ENCODE measurements at regions not wholly inside any gene's neighbourhood (a gene's known extent, or its start where the extent isn't known, plus 50 kb on each side); places are given as distances from the start of the nearest gene placed in this dataset.
"Not testable (repeated sequence)": the region's sequence is repeated elsewhere in the genome, so short reads cannot be mapped to it uniquely, and the experiment has no call there.

DNA sequence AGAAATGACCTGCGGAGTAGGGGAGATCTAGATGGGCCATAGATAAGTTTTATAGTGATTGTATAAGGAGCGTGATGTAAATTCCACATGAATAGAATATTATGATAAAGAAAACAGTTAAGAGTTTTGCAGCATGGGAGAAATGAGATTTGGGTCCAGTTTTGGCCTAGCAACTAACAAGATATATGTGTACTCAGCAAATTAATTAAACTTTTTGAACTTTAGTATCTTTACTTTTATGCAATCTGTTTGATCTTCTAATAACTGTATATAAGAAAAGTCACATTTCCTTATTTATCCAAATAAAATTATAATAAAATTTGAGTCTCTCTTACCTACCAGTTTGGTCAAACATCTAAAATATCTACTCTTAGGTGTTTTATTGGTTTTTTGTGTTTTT is 1011.8 kb upstream of the NCAM2 start:
- DNase-seq: no peak

DNA sequence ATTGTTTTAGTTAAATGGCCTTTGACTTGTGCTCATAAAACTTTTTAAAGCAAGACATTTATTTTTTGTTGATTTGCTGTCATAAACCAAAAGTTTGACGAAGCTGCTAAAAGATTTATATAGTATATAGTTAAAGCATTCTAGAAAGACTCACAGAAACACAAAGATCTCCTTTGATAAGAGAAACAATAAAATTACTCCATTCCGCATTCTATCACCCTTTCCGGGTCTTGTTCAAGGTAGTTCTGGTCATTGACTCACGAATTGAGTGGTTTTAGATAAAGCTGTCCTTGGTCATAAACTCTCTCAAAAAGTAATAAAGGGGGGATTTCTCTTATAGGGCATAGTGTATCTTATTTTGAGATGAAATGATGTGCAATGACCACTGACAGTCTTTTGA is 1010.5 kb upstream of the NCAM2 start:
- DNase-seq: no peak

DNA sequence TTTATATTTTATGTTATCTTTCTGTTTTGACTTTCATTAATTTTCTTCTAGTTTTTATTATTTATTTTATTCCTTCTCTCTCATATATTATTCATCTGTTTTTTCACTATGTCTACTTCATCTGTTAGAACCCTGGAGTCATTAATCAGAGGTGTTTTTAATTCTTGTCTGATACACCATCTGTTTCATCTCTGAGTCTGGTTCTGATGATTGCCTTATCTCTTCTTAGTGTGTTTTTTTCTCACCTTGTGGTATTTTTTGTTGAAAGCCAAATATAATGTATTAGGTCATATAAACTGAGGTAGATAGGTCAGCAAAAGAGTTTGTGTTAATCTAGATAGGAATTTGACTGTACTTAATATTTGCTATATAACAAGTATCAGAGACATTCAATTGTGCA is 1005.7 kb upstream of the NCAM2 start:
- DNase-seq: no peak

DNA sequence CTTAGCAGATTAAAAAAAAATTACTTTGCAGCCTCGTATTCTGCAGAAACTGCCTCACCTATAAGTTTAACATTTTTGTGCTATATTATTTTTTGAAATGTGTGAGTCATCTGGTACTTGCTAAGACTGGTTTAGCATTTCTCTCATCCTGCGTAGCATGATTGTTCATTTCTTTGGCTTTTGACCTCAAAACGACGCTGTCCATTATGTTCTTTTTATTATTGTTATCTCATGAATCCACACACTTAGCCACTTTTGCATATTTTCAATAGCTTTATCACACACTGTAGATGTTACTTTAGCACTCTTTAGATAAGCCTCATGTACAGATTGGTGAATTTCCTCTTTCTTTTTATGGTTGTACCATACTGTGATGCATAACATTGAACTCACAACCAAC is 1004.9 kb upstream of the NCAM2 start:
- no peak for DNase-seq

DNA sequence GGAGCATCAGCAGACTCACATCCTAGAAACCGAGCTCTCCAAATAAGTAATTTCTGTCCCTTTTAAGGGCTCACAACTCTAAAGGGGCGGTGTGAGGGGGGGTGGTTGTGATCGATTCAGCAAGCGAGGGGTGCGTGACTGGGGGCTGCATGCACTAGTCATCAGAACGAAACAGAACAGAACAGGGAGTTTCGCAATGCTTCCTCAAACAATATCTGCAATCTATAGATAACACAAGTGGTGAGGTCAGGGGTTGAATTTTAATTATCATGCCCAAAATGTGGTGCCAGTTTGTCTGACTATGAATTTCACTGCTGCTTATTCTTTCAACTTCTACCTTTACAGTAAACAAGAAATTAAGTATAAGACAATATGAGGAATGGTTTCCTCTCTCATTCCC is 1003.0 kb upstream of the NCAM2 start:
- no peak for DNase-seq

DNA sequence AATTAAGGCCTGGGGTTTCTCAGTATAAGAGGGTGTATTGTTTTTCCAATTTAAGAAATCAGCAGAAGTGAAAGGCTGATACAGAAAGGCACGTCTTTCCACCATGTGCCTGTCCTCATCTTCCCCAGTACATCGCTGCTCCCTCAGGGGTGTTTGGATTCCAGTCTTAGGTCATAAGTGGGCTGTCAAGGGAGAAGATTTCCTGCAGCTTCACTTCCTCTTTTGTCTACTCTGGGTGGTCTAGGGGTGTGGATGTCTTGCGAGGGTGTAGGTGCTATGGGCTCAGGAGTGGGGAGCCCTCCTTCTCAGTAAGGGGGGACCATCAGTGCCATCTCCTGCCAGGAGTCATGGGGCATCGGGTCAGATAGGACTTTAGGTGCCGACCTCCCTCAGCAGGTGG is 999.8 kb upstream of the NCAM2 start:
- no peak for DNase-seq

DNA sequence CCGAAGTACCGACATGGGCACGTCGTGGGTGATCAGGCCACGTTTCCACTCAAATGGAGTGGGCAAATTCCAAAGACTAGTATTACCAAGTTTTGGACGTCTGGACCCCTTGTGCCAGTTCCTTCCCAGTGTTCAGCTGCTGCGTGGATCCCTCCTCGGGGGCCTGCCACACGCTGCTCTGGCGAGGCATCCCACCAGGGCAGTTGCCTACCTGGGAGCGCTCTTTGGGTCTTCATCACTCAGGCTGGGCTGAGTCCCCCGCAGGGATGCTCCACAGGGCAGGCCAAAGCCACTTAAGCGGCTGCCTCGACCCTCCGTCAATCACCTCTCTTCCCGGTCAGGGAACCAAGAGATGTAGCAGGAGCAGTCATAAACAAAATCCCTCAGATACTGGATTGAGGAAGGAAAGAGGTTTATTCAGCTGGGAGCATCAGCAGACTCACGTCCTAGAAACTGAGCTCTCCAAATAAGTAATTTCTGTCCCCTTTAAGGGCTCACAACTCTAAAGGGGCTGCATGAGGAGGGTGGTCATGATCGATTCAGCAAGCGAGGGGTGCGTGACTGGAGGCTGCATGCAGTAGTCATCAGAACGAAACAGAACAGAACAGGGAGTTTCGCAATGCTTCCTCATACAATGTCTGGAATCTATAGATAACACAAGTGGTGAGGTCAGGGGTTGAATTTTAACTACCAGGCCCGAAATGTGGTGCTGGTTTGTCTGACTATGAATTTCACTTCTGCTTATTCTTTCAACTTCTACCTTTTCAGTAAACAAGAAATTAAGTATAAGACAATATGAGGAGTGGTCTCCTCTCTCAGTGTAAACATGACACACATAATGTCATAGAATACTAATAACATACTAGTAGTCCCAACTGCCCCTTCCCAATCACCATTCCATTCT is 998.6 kb upstream of the NCAM2 start:
- DNase-seq: no peak

DNA sequence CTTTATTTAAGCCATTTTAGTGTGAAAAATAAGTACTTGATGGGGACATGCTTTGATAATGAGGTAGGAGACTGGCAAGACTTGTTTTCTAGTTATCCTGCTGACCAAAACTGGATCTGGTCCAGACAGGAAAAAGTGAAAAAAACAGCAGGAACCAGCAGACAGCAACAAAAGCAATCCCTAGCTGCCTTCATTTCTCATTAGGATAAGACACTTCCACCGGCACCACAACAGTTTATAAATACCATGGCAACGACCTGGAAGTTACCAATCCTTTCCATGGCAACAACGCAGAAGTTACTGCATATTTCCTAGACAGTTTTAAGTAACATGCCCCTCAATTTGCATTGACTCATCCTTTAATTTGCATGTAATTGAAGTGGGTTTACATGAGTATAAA is 993.8 kb upstream of the NCAM2 start:
- peak; percentile 8 to 12 for DNase-seq

DNA sequence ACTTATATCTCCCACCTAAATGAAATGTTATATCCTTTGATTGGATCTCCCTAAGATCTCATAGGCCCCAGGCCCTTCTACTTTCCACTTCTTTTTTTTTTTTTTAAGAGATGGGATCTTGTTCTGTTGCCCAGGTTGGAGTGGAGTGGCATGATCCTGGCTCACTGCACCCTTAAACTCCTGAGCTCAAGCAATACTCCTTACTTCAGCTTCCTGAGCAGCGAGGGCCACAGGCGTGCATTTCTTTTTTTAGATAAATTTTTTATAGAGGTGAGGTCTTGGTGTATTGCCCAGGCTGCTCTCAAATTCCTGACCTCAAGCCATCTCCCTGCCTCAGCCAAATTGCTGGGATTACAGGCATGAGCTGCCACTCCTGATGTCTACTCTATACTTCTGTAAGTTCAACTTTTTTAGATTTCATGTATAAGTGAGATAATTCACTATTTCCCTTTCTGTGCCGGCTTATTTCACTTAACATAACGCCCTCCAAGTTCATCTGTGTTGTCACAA is 987.5 kb upstream of the NCAM2 start:
- DNase-seq: no peak

DNA sequence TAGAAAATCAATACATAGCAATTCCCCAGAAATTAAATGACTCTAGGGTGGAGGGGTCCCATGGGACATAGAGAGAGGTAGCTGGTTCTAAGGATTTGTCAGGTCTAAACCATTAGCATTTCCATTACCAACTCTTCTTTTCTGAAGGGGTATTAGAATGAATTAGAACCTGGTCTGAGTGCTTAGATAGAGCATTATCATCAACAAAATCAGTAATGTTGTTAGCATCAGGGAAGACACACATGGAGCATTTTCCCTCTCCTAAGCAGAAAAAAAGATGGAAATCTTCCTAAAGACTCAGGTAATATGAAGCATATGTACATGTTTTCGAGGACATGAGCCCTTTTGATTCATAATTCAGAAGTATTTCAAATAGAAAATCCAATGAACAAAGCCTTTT is 984.4 kb upstream of the NCAM2 start:
- DNase-seq: no peak

DNA sequence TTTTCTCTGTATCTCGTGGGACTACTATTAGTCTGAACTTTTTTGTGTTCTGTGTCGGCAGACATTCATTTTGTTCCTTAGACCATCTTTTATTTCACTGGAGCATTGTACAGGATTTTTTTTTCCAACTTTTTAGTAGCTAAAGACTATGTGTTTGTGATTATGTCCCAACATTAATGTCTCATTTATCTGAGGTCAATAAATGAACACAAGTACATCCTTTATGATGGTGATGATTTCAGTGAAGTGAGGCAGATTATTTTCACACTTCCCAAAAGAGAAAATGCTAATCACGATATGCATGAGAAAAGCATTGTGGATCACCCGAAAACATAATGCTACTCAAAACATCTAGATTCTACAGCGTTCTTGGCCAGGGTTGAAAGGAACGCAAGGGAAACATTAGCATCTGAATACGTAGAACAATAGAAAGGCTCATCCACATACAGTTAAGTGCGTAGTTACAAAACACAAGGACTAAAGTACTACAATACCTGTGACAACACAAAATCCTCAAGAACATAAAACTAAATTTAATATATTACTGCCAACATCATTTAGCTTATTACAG is 981.7 kb upstream of the NCAM2 start:
- DNase-seq: no peak

DNA sequence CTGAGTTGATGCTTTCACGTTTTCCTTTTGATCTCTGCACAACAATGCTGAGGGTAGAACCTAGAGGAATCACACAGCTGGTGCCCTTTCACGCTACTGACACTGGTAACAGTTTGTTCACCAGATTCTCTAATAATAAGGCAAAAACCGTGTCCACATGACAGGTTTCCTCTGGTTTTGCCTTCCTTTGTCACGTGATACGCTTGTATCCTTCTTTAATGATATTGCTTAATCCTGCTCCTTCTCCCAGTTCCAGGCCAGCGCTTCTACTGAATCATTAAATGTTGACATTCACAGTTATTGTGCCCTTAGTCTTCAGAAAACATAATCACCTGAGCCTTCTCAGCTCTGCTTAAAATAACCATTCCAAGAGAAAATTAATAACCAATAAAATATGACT is 978.2 kb upstream of the NCAM2 start:
- DNase-seq: no peak

DNA sequence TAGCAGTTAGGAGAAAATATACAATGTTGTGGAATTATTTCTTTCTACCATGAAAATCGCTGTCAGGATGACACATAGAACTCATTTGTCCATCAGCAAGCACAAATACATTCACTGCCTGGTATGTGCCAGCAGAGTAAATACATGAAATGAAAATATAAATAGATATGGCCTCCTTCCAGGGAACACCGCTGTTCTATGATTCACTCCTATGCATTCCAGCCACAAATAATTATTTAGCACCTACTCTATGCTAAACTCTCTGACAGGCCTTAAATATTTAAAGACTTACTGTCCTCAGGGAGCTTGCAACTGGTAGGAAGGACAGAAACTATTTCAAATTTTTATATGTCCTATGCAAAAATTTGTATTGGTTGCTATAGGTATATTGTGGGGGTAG is 975.0 kb upstream of the NCAM2 start:
- no peak for DNase-seq

DNA sequence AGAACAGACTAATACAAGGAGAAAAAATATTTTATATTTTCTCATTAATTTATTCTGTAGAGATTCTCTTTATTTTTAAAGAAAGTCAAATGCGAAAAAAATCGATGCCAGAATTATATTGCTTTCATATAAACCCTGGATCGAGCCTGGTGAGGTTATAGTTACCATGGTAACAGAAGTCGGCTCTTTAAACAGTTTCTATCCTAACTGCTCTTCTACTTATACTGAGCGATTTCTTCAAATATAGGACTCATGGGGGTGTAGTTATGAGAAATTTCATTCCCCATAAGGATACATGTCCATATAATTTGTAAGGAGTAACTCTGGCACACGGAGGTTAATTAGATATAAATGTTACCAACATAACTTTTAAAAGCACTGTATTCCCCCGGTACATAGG is 973.5 kb upstream of the NCAM2 start:
- DNase-seq: no peak

DNA sequence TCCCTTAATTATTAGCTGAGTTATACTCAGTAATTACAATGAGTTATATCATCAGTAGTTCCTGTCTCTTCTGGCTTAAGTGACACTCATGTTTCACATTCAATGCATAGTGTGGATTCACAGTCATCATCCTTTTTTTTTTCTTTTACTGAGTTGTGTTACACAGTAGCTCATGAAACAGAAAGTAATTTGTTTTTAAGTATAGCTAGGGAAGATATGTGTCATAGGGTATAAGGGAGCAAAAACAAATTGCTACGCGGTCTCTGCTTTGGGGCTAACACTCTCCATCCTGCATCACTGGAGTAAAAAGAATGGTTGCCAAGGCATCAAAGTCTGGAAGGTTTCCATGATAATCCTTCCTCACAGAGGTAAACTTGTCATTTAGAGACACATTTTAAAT is 971.7 kb upstream of the NCAM2 start:
- no peak for DNase-seq

DNA sequence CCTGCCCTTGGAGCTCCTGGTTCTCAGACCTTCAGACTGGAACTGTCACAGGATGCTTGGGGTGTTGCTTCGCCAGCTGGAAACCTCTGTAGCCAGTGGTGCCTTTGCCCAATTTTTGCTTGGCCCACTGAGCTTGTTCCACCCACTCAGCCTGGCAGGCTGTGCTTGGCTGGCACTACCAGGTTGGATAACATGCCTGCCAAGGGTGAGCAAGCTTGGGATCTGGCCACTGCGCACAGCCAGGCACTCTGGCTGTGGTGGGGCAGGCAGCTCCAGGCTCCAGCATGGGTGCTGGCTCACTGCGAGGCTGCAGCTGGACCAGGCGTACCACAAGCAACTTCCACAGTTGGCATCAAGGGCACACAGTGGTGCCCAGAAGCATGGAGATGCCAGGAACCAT is 967.8 kb upstream of the NCAM2 start:
- DNase-seq: no peak

DNA sequence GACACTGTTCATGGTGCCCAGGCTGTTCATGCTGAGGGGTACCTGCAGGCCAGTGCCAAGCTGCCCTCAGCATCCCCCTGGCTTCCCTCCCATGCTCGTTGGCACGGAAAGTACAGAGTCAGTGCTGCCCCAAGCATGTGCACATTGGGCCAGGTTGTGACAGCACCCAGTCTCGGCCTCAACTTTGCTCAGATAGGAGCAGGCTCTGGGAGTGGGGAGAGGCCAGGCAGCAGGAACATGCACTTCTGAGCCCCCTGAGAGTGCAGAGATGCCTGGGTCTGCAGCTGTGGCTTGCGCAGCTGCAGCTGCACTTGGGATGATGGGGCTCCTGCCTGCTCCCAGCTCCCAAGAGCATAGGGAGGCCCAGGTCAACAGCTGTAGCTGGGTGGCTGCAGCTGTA is 966.4 kb upstream of the NCAM2 start:
- DNase-seq: no peak

DNA sequence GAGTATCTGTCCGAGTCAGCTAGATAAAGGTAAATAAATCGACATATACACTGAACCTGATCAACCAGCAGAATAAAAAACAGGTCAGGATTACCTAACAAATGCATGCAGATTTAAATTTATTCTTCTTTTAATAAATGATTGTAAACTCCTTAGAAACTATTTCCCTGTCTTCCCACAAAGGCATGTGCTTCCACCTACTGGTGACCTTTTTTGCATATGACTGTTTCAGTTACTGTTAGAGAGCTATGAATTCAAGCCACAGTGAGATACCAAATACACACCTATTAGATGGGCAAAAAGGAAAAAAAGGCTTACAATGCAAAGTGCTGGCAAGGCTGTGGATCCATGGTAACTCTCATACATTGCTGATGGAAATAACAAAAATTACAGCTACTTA is 957.4 kb upstream of the NCAM2 start:
- no peak for DNase-seq

DNA sequence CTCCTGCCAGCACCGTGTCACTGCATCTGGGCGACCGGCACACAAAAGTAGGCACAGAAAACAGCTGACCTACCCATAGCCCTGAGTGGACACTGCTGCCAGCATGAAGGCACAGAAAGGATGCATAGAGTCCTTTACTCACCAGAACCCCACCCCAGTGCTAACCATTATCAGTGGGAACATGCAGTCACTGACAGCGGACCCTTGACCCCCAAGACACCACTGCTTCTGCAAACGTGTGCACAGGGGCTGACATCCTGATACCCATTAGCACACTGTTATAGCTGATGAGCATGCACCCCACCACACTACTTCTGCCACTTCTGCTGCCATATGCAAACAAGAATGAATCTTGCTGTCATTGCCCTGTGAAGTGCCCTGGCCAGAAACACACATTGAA is 953.0 kb upstream of the NCAM2 start:
- no peak for DNase-seq

DNA sequence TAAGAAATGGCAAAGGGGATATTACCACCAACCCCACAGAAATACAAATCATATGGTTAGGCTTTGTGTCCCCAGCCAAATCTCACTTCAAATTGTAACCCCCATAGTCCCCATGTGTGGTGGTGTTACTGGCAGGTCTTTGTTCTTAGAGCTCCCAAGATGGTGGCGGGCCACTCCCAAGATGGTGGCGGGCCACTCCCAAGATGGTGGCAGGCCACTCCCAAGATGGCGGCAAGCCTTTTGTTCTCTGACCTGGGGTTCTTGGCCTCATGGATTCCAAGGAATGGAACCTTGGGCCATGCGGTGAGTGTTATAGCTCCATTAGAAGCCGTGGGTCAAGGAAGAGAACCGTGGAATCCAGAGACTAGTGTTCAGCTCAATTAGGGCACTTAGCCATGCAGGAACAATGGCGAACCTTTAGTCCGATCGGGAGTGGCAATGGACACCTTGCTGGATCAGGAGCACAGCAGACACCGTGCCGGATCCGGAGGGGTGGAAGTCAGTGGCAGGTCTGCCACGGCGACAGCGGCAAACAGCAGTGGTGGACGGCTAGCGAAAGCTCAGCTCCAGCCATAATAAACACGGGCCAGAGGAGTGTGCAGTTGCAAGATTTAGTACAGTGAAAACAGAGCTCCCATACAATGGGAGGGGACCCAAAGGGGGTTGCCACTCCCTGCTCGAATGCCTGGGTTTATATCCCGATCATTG is 949.9 kb upstream of the NCAM2 start:
- DNase-seq: not testable (repeated sequence)

DNA sequence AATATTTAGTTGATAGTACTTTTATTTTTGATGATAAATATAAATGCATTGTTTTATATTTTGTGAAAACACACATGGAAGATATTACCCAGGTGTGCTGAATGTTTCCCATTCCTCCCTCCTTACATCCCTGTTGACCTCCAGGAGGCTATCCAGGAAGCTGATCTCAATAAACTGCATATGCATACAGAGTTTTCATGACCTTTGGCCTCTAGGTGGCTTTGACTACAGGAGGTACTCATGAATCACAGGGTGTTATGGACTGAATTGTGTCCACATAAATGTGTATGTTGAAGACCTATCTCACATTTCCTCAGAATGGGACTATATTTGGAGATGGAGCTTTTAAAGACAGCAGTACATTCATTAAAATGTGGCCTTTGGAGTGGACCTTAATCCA is 914.9 kb upstream of the NCAM2 start:
- DNase-seq: no peak

DNA sequence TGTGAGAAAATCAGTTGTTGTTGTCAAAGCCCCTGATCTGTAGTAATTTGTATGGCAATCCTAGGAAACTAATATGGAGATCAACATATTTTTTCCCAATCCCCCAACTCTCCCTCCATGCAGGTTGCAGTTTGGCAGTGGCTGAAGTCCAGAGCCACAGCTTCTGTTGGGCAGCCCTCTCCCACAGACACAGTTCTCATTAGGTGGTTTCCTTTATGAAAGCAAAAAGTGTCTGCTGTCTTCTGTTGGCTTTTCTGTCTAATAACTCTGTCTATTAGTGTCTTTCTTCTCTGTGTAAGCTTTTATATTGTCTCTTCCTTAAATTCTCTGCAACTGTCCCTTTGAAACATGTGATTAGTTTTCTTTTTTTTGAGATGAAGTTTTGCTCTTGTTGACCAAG is 914.3 kb upstream of the NCAM2 start:
- DNase-seq: no peak

DNA sequence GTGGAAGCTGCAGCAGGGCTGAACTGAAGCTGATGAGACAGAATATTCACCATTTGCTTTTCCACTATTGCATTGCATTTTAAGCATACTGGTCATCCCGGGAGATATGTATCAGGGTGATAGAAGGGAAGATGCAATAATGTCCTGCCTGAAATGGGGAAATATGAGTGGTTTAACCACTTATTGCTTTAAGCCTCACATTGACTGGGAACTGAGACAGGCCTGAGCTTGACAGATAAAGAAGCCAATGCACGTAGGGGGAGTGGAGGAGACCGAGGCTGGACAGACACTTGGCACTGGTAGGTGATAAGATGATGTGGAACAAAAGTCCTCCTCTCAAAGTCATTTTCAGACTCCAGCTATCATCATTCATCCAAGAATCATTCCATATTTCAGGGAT is 911.7 kb upstream of the NCAM2 start:
- DNase-seq: no peak

Data from right lung (tissue), 2 donors.